ENCODE measurements at regions not wholly inside any gene's neighbourhood (a gene's known extent, or its start where the extent isn't known, plus 50 kb on each side); places are given as distances from the start of the nearest gene placed in this dataset.

DNA sequence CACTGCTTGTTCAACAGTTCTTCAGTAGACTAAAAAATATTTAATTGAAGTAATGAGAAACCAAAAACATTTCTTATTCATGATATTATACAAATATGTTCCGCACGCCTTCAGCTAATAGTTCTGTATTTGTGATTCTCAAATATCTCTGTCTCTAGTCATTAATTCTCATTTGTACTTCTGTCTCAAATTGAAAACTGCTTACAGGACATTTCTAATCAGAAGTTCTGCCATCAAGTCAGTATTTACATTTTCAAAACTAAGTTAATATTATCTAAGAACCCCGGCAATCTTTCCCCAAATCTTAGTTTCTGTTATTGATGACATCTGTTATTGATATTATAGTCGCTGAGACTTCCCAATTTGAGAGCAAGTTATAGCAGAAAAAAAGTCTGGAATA, 78.6 kb upstream of the PGRMC2 start:
- no peak overlapping the region for H3K4me3 Mint-ChIP-seq (ENCODE audit: unreplicated experiment)
- H3K9me3 Mint-ChIP-seq (ENCODE audit: unreplicated experiment): peaks cover 3% of the 10 kb centered on the region
- H3K36me3 Mint-ChIP-seq (ENCODE audit: unreplicated experiment): no peaks in the 10 kb centered on the region
- no peak overlapping the region for H3K27ac Mint-ChIP-seq (ENCODE audit: unreplicated experiment)
- no peaks in the 10 kb centered on the region for H3K27me3 Mint-ChIP-seq (ENCODE audit: unreplicated experiment)
- peaks cover 5% of the 10 kb centered on the region for H3K4me1 Mint-ChIP-seq (ENCODE audit: unreplicated experiment)
- TF ChIP-seq, protein P1, sequence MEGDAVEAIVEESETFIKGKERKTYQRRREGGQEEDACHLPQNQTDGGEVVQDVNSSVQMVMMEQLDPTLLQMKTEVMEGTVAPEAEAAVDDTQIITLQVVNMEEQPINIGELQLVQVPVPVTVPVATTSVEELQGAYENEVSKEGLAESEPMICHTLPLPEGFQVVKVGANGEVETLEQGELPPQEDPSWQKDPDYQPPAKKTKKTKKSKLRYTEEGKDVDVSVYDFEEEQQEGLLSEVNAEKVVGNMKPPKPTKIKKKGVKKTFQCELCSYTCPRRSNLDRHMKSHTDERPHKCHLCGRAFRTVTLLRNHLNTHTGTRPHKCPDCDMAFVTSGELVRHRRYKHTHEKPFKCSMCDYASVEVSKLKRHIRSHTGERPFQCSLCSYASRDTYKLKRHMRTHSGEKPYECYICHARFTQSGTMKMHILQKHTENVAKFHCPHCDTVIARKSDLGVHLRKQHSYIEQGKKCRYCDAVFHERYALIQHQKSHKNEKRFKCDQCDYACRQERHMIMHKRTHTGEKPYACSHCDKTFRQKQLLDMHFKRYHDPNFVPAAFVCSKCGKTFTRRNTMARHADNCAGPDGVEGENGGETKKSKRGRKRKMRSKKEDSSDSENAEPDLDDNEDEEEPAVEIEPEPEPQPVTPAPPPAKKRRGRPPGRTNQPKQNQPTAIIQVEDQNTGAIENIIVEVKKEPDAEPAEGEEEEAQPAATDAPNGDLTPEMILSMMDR (IDR thresholded peaks at IDR 0.05): no peak
- DNase-seq (ENCODE audit: extremely low spot score, unreplicated experiment): no peak

DNA sequence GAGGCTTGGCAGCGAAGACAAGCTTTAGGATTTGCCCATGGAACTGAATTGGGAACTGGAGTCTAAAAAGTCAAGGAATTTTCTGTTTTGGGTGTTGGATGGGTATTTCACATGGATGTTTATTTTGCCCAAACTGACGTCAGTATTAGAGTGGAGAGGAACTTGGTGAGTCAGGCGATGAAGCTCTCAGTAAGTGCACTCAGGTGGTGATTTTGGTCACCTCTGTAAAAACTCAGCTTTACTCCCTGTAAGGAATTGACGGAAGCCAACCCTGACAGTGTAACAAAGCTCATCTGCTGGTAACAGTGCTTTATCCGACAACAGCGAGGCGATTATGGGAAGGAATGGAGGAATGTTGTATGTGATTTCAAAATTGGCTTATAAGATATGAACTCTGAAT, 77.0 kb upstream of the PGRMC2 start:
- no peak for DNase-seq (ENCODE audit: extremely low spot score, unreplicated experiment)
- Mint-ChIP-seq H3K4me1 (ENCODE audit: unreplicated experiment) (no peaks in the 10 kb centered on the region), H3K36me3 (ENCODE audit: unreplicated experiment) (no peaks in the 10 kb centered on the region), H3K9me3 (ENCODE audit: unreplicated experiment) (peaks cover 3% of the 10 kb centered on the region), H3K27me3 (ENCODE audit: unreplicated experiment) (no peaks in the 10 kb centered on the region), H3K27ac (ENCODE audit: unreplicated experiment) (no peak overlapping the region), H3K4me3 (ENCODE audit: unreplicated experiment) (no peak overlapping the region)
- TF ChIP-seq, protein P1 (IDR thresholded peaks at IDR 0.05): no peak

DNA sequence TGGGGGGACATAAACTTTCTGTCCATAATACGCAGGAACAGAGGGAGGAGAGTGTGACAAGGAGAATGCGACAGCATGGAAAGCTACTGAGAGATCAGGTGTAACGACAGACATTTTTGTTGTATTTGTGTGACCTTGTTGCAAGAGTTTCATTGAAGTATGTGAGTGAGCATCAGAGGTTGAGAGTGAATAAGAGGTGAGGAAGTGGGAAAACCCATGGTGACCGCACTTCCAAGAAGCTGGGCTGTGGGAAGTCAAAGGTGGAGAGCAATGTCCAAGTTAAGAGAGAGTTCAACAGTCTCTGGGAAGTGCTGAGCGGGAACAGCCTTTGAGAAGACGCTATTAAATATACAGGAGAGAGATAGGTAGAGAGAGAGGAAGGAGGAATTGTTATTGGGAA, 76.4 kb upstream of the PGRMC2 start:
- DNase-seq (ENCODE audit: extremely low spot score, unreplicated experiment): no peak
- Mint-ChIP-seq H3K4me1 (ENCODE audit: unreplicated experiment) (peaks cover 3% of the 10 kb centered on the region), H3K36me3 (ENCODE audit: unreplicated experiment) (no peaks in the 10 kb centered on the region), H3K9me3 (ENCODE audit: unreplicated experiment) (peaks cover 3% of the 10 kb centered on the region), H3K27ac (ENCODE audit: unreplicated experiment) (no peak overlapping the region), H3K4me3 (ENCODE audit: unreplicated experiment) (no peak overlapping the region), H3K27me3 (ENCODE audit: unreplicated experiment) (no peaks in the 10 kb centered on the region)
- TF ChIP-seq, protein P1 (IDR thresholded peaks at IDR 0.05): no peak

DNA sequence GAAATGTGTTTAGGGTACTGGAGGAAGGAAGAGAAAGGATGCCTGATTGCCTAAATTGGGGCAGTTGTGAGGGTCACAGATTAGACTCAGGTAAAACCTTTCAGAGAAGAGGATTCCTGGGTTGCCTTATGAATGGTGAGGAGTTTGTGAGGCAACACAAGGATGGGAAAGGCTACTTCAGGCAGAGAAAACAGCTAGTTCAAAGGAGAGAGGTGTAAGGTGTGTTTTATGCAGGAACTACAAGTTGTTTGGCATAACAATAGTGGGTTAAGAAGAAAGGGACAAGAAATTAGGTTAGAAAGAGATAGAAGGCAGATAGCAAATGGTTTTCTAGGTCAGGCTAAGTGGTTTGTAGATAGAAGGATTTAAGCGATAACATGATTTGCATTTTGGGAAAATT, 75.1 kb upstream of the PGRMC2 start:
- Mint-ChIP-seq H3K27ac (ENCODE audit: unreplicated experiment) (no peak overlapping the region), H3K36me3 (ENCODE audit: unreplicated experiment) (no peaks in the 10 kb centered on the region), H3K4me3 (ENCODE audit: unreplicated experiment) (no peak overlapping the region), H3K4me1 (ENCODE audit: unreplicated experiment) (peaks cover 13% of the 10 kb centered on the region), H3K27me3 (ENCODE audit: unreplicated experiment) (no peaks in the 10 kb centered on the region), H3K9me3 (ENCODE audit: unreplicated experiment) (no peaks in the 10 kb centered on the region)
- DNase-seq (ENCODE audit: extremely low spot score, unreplicated experiment): no peak
- TF ChIP-seq, protein P1 (IDR thresholded peaks at IDR 0.05): no peak

DNA sequence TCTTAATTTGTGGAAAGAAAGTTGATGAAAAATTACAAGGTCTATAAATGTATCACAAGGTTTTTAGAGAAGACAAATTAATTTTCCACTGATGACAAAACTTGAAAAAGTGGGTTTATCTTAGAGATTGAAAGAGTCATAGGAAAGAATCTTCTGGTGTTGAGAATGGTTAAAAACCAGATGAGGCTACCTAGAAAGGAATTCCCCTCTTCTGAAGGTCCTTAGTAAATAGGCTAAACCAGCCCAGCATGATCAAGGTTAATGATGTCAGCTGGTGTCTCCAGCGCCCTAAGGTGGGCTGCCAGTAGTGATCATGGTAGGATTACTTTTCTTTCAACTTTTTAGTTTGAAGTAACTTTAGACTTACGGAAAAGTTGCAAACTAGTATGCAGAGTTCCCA, 71.8 kb upstream of the PGRMC2 start:
- no peak overlapping the region for H3K4me3 Mint-ChIP-seq (ENCODE audit: unreplicated experiment)
- no peaks in the 10 kb centered on the region for H3K9me3 Mint-ChIP-seq (ENCODE audit: unreplicated experiment)
- TF ChIP-seq, protein P1 (IDR thresholded peaks at IDR 0.05): no peak
- H3K27me3 Mint-ChIP-seq (ENCODE audit: unreplicated experiment): no peaks in the 10 kb centered on the region
- DNase-seq (ENCODE audit: extremely low spot score, unreplicated experiment): no peak
- peaks cover 2% of the 10 kb centered on the region for H3K36me3 Mint-ChIP-seq (ENCODE audit: unreplicated experiment)
- peaks cover 33% of the 10 kb centered on the region for H3K4me1 Mint-ChIP-seq (ENCODE audit: unreplicated experiment)
- no peak overlapping the region for H3K27ac Mint-ChIP-seq (ENCODE audit: unreplicated experiment)
